MM.1S (cell line): ENCODE measurements at regions not wholly inside any gene's neighbourhood (a gene's known extent, or its start where the extent isn't known, plus 50 kb on each side); places are given as distances from the start of the nearest gene placed in this dataset.

Source experiments
- DNase-seq: peaks from one replicate; pipeline ENCODE4 v3.0.0-alpha.2; 2015
- H2AFZ ChIP-seq: fragments of 300-600 bp; sonication (generic); 2 replicates; pipeline ENCODE4 v1.6.0; 2016; ENCODE audit warnings: antibody characterized with exemption, low read length
- H3F3A ChIP-seq: fragments of 300-600 bp; sonication (generic); 2 replicates; pipeline ENCODE4 v1.6.1; 2016; ENCODE audit warnings: mild to moderate bottlenecking, antibody characterized with exemption, low read length, moderate library complexity, mixed read lengths; ENCODE audit not compliant: insufficient read depth
- H3K27ac ChIP-seq: fragments of 300-600 bp; sonication (generic); 2 replicates; pipeline ENCODE4 v1.5.1; 2016; ENCODE audit warnings: mild to moderate bottlenecking, low read length
- H3K27me3 ChIP-seq: fragments of 300-600 bp; sonication (generic); replicated peaks from 2 replicates; pipeline ENCODE4 v1.6.0; 2016; ENCODE audit warnings: low read length; ENCODE audit not compliant: insufficient read depth
- H3K36me3 ChIP-seq: fragments of 300-600 bp; sonication (generic); replicated peaks from 2 replicates; pipeline ENCODE4 v1.6.1; 2016; ENCODE audit warnings: mild to moderate bottlenecking, low read length, mixed read lengths; ENCODE audit not compliant: insufficient read depth
- H3K4me1 ChIP-seq: fragments of 300-600 bp; sonication (generic); 2 replicates; pipeline ENCODE4 v1.6.1; 2016; ENCODE audit warnings: low read length, mixed read lengths
- H3K4me2 ChIP-seq: fragments of 300-600 bp; sonication (generic); 2 replicates; pipeline ENCODE4 v1.6.0; 2016; ENCODE audit warnings: low read depth, low read length
- H3K4me3 ChIP-seq: fragments of 300-600 bp; sonication (generic); 2 replicates; pipeline ENCODE4 v1.5.1; 2016; ENCODE audit warnings: low read length, mixed read lengths
- H3K79me2 ChIP-seq: fragments of 300-600 bp; sonication (generic); 2 replicates; pipeline ENCODE4 v1.6.1; 2016; ENCODE audit warnings: mixed run types, low read length, mixed read lengths
- H3K9ac ChIP-seq: fragments of 300-600 bp; sonication (generic); 2 replicates; pipeline ENCODE4 v1.6.1; 2016; ENCODE audit warnings: low read length, mixed read lengths
- H3K9me2 ChIP-seq: fragments of 300-600 bp; sonication (generic); replicated peaks from 2 replicates; pipeline ENCODE4 v1.6.1; 2016; ENCODE audit warnings: mild to moderate bottlenecking, low read length, mixed read lengths; ENCODE audit not compliant: insufficient read depth
- H3K9me3 ChIP-seq: fragments of 300-600 bp; sonication (generic); replicated peaks from 2 replicates; pipeline ENCODE4 v1.6.1; 2016; ENCODE audit warnings: mild to moderate bottlenecking, low read length, mixed read lengths; ENCODE audit not compliant: insufficient read depth
- H4K20me1 ChIP-seq: fragments of 300-600 bp; sonication (generic); 2 replicates; pipeline ENCODE4 v1.6.1; 2016; ENCODE audit warnings: mild to moderate bottlenecking, low read length, moderate library complexity, mixed read lengths; ENCODE audit not compliant: insufficient read depth
- CTCF ChIP-seq: fragments of 300-600 bp; sonication (generic); IDR thresholded peaks from 2 replicates; pipeline ENCODE4 v1.5.1; 2016; ENCODE audit warnings: antibody characterized with exemption, low read length, mixed read lengths
- EZH2 ChIP-seq: fragments of 300-600 bp; sonication (generic); optimal IDR thresholded peaks from 2 replicates; pipeline ENCODE3; 2017; ENCODE audit warnings: low read depth, mild to moderate bottlenecking, antibody characterized with exemption, low read length, mixed read lengths
- EZH2phosphoT487 ChIP-seq: fragments of 300-600 bp; sonication (generic); IDR thresholded peaks from 2 replicates; pipeline ENCODE4 v1.6.1; 2018; ENCODE audit warnings: antibody characterized with exemption, low read length

GRCh38 chr18:78396077-78396476, 583.5 kb upstream of the SALL3 start:
- no peak overlapping the region for H3K9ac ChIP-seq
- H3K9me2 ChIP-seq, result no peaks in the 10 kb centered on the region
- no peak overlapping the region for H3K4me3 ChIP-seq
- H3K79me2 ChIP-seq, result no peaks in the 10 kb centered on the region
- H3K4me2 ChIP-seq, result no peak overlapping the region
- no peaks in the 10 kb centered on the region for H3F3A ChIP-seq
- no peak overlapping the region for H2AFZ ChIP-seq
- no peaks in the 10 kb centered on the region for H3K4me1 ChIP-seq
- DNase-seq, result no peak
- H3K27ac ChIP-seq, result no peak overlapping the region
- H3K36me3 ChIP-seq, result no peaks in the 10 kb centered on the region
- TF ChIP-seq CTCF, result no peak
- no peak for TF ChIP-seq EZH2phosphoT487
- no peak for TF ChIP-seq EZH2
- H3K27me3 ChIP-seq, result no peaks in the 10 kb centered on the region
- H3K9me3 ChIP-seq, result no peaks in the 10 kb centered on the region
- no peaks in the 10 kb centered on the region for H4K20me1 ChIP-seq

- H3K79me2 ChIP-seq, result no peaks in the 10 kb centered on the region
- no peaks in the 10 kb centered on the region for H4K20me1 ChIP-seq
- no peaks in the 10 kb centered on the region for H3K9me3 ChIP-seq
- no peak overlapping the region for H3K27ac ChIP-seq
- H3K4me1 ChIP-seq, result no peaks in the 10 kb centered on the region
- no peak overlapping the region for H3K4me3 ChIP-seq
- no peak for DNase-seq
- no peaks in the 10 kb centered on the region for H3F3A ChIP-seq
- no peak overlapping the region for H3K9ac ChIP-seq
- H3K9me2 ChIP-seq, result no peaks in the 10 kb centered on the region
- H2AFZ ChIP-seq, result no peak overlapping the region
- H3K27me3 ChIP-seq, result no peaks in the 10 kb centered on the region
- H3K4me2 ChIP-seq, result no peak overlapping the region
- TF ChIP-seq EZH2phosphoT487 (no peak), CTCF (no peak), EZH2 (no peak)
- H3K36me3 ChIP-seq, result no peaks in the 10 kb centered on the region
Observed at GRCh38 chr18:78396756-78397155, 582.9 kb upstream of the SALL3 start.

GRCh38 chr18:78399992-78400503, 579.6 kb upstream of the SALL3 start:
- no peak overlapping the region for H3K27ac ChIP-seq
- DNase-seq, result no peak

More at GRCh38 chr18:78399992-78400503, 579.6 kb upstream of the SALL3 start:
- no peaks in the 10 kb centered on the region for H3K36me3 ChIP-seq
- no peaks in the 10 kb centered on the region for H3K9me3 ChIP-seq
- H3K9ac ChIP-seq, result no peak overlapping the region
- no peak overlapping the region for H3K4me2 ChIP-seq
- TF ChIP-seq CTCF (no peak), EZH2 (no peak), EZH2phosphoT487 (no peak)
- no peak overlapping the region for H3K4me3 ChIP-seq
- H3K79me2 ChIP-seq, result no peaks in the 10 kb centered on the region
- no peaks in the 10 kb centered on the region for H3K4me1 ChIP-seq
- no peaks in the 10 kb centered on the region for H3F3A ChIP-seq
- no peak overlapping the region for H2AFZ ChIP-seq
- H3K27me3 ChIP-seq, result no peaks in the 10 kb centered on the region
- no peaks in the 10 kb centered on the region for H4K20me1 ChIP-seq
- no peaks in the 10 kb centered on the region for H3K9me2 ChIP-seq
